Peyer's patch (tissue), 4 donors: ENCODE measurements at regions not wholly inside any gene's neighbourhood (a gene's known extent, or its start where the extent isn't known, plus 50 kb on each side); places are given as distances from the start of the nearest gene placed in this dataset.

Source experiments
- DNase-seq, 3 donors: peaks; one replicate each; pipeline ENCODE4 v3.0.0-alpha.2; 2017 to 2019
- H3K27ac ChIP-seq, 4 donors: fragments of 200-600 bp; sonication (generic); one replicate each; pipeline ENCODE4 v1.5.1; 2016 to 2019
- H3K27me3 ChIP-seq, 2 donors: fragments of 200-600 bp; sonication (generic); one replicate each; pipeline ENCODE4 v1.5.1; 2019
- H3K36me3 ChIP-seq, 3 donors: fragments of 200-600 bp; sonication (generic); one replicate each; pipeline ENCODE4 v1.5.1; 2016 to 2019
- H3K4me1 ChIP-seq, 4 donors: fragments of 200-600 bp; sonication (generic); one replicate each; pipeline ENCODE4 v1.5.1; 2016 to 2019
- H3K4me3 ChIP-seq, 4 donors: fragments of 200-600 bp; sonication (generic); 1 replicate in 3 of 4; 2 replicates in 1 of 4; pipeline ENCODE4 v1.5.1; 2016 to 2019; ENCODE audit warnings: mild to moderate bottlenecking in 1 of 4
- H3K9me3 ChIP-seq, 4 donors: fragments of 200-600 bp; sonication (generic); one replicate each; pipeline ENCODE4 v1.5.1; 2016 to 2019; ENCODE audit warnings: mild to moderate bottlenecking in 1 of 4
- CTCF ChIP-seq, 6 experiments: fragments of 450-650 bp in 4 of 6; fragments of 200-600 bp in 2 of 6; sonication (generic) in 1 of 6; IDR thresholded peaks; one replicate each; pipeline ENCODE4 v1.5.1; 2017 to 2019; ENCODE audit warnings: antibody characterized with exemption in 6 of 6, mild to moderate bottlenecking in 3 of 6, moderate library complexity in 1 of 6
- POLR2A ChIP-seq, 2 donors: fragments of 450-650 bp; IDR thresholded peaks; one replicate each; pipeline ENCODE4 v1.5.1; 2017; ENCODE audit warnings: antibody characterized with exemption in 2 of 2, mild to moderate bottlenecking in 2 of 2, moderate library complexity in 2 of 2

GRCh38 chr15:97235611-97235985, 724.9 kb upstream of the ARRDC4 start:
- no peak for DNase-seq
- H3K27me3 ChIP-seq: no peaks in the 10 kb centered on the region
- no peak overlapping the region for H3K27ac ChIP-seq
- H3K4me1 ChIP-seq: no peaks in the 10 kb centered on the region
- TF ChIP-seq POLR2A (IDR thresholded peaks at IDR 0.05) (no peak), CTCF (IDR thresholded peaks at IDR 0.05) (no peak)
- H3K9me3 ChIP-seq: no peaks in the 10 kb centered on the region
- H3K4me3 ChIP-seq: peak overlapping the region in 2 of 4 donors; percentile 10
- H3K36me3 ChIP-seq: no peaks in the 10 kb centered on the region

GRCh38 chr15:97236140-97236539, 724.4 kb upstream of the ARRDC4 start:
- no peaks in the 10 kb centered on the region for H3K36me3 ChIP-seq
- TF ChIP-seq POLR2A (IDR thresholded peaks at IDR 0.05): no peak
- no peak for TF ChIP-seq CTCF (IDR thresholded peaks at IDR 0.05)
- DNase-seq: no peak

GRCh38 chr15:97237160-97237559, 723.3 kb upstream of the ARRDC4 start:
- no peak for DNase-seq
- H3K27me3 ChIP-seq: no peaks in the 10 kb centered on the region
- TF ChIP-seq CTCF (IDR thresholded peaks at IDR 0.05): no peak
- no peak for TF ChIP-seq POLR2A (IDR thresholded peaks at IDR 0.05)
- no peak overlapping the region for H3K4me3 ChIP-seq
- H3K27ac ChIP-seq: no peak overlapping the region
- H3K4me1 ChIP-seq: no peaks in the 10 kb centered on the region
- no peaks in the 10 kb centered on the region for H3K9me3 ChIP-seq
- H3K36me3 ChIP-seq: no peaks in the 10 kb centered on the region

More at GRCh38 chr15:97236140-97236539, 724.4 kb upstream of the ARRDC4 start:
- no peak overlapping the region for H3K27ac ChIP-seq
- no peaks in the 10 kb centered on the region for H3K27me3 ChIP-seq
- H3K4me3 ChIP-seq: no peak overlapping the region
- H3K4me1 ChIP-seq: no peaks in the 10 kb centered on the region
- H3K9me3 ChIP-seq: no peaks in the 10 kb centered on the region

- TF ChIP-seq POLR2A (IDR thresholded peaks at IDR 0.05): no peak
- no peaks in the 10 kb centered on the region for H3K36me3 ChIP-seq
Measured at GRCh38 chr15:97248376-97248775, 712.1 kb upstream of the ARRDC4 start.

GRCh38 chr15:97259943-97260342, 700.6 kb upstream of the ARRDC4 start:
- no peaks in the 10 kb centered on the region for H3K4me1 ChIP-seq
- DNase-seq: no peak
- no peaks in the 10 kb centered on the region for H3K9me3 ChIP-seq
- no peak overlapping the region for H3K4me3 ChIP-seq
- H3K36me3 ChIP-seq: no peaks in the 10 kb centered on the region
- H3K27me3 ChIP-seq: no peaks in the 10 kb centered on the region
- TF ChIP-seq POLR2A (IDR thresholded peaks at IDR 0.05) (no peak), CTCF (IDR thresholded peaks at IDR 0.05) (no peak)
- H3K27ac ChIP-seq: no peak overlapping the region

More at GRCh38 chr15:97248376-97248775, 712.1 kb upstream of the ARRDC4 start:
- H3K4me1 ChIP-seq: no peaks in the 10 kb centered on the region
- no peak overlapping the region for H3K4me3 ChIP-seq
- no peaks in the 10 kb centered on the region for H3K9me3 ChIP-seq
- H3K27ac ChIP-seq: no peak overlapping the region
- no peak for DNase-seq
- no peaks in the 10 kb centered on the region for H3K27me3 ChIP-seq

GRCh38 chr15:97301166-97301565, 659.3 kb upstream of the ARRDC4 start:
- Histone ChIP-seq H3K4me1 (no peaks in the 10 kb centered on the region), H3K9me3 (no peaks in the 10 kb centered on the region), H3K4me3 (no peak overlapping the region), H3K36me3 (no peaks in the 10 kb centered on the region), H3K27me3 (no peaks in the 10 kb centered on the region), H3K27ac (no peak overlapping the region)
- DNase-seq: no peak
- TF ChIP-seq POLR2A (IDR thresholded peaks at IDR 0.05) (no peak), CTCF (IDR thresholded peaks at IDR 0.05) (no peak)
